Hepatocyte (in vitro differentiated cells): ENCODE measurements at regions not wholly inside any gene's neighbourhood (a gene's known extent, or its start where the extent isn't known, plus 50 kb on each side); places are given as distances from the start of the nearest gene placed in this dataset.

Experiments
- DNase-seq: peaks from one replicate; pipeline ENCODE4 v3.0.0-alpha.2; 2016; ENCODE audit warnings: low spot score
- H2AFZ ChIP-seq: fragments of 200-600 bp; sonication (generic); 2 replicates; pipeline ENCODE4 v1.6.0; 2016; ENCODE audit warnings: antibody characterized with exemption, mild to moderate bottlenecking
- H3K27ac ChIP-seq: fragments of 200-600 bp; sonication (generic); 2 replicates; pipeline ENCODE4 v1.5.1; 2016; ENCODE audit warnings: mild to moderate bottlenecking
- H3K27me3 ChIP-seq: fragments of 200-600 bp; sonication (generic); 2 replicates; pipeline ENCODE4 v1.6.1; 2016
- H3K36me3 ChIP-seq: fragments of 200-600 bp; sonication (generic); replicated peaks from 2 replicates; pipeline ENCODE4 v1.5.1; 2016; ENCODE audit warnings: low read depth; ENCODE audit not compliant: insufficient read depth
- H3K4me1 ChIP-seq: fragments of 200-600 bp; sonication (generic); 2 replicates; pipeline ENCODE4 v1.5.1; 2016; ENCODE audit warnings: mild to moderate bottlenecking, moderate library complexity; ENCODE audit not compliant: insufficient read depth
- H3K4me2 ChIP-seq: fragments of 200-600 bp; sonication (generic); 2 replicates; pipeline ENCODE4 v1.6.0; 2016
- H3K4me3 ChIP-seq: fragments of 200-600 bp; sonication (generic); 2 replicates; pipeline ENCODE4 v1.5.1; 2016; ENCODE audit warnings: mild to moderate bottlenecking
- H3K79me2 ChIP-seq: fragments of 200-600 bp; sonication (generic); 2 replicates; pipeline ENCODE4 v1.6.0; 2017; ENCODE audit warnings: mild to moderate bottlenecking
- H3K9me2 ChIP-seq: fragments of 200-600 bp; sonication (generic); replicated peaks from 2 replicates; pipeline ENCODE4 v1.6.0; 2017; ENCODE audit warnings: mild to moderate bottlenecking; ENCODE audit not compliant: insufficient read depth
- H3K9me3 ChIP-seq: fragments of 200-600 bp; sonication (generic); 2 replicates; pipeline ENCODE4 v1.5.1; 2016; ENCODE audit warnings: low read depth, mild to moderate bottlenecking
- H4K20me1 ChIP-seq: fragments of 200-600 bp; sonication (generic); 2 replicates; pipeline ENCODE4 v1.6.0; 2016; ENCODE audit warnings: mild to moderate bottlenecking; ENCODE audit not compliant: insufficient read depth, poor library complexity, severe bottlenecking
- CTCF ChIP-seq: fragments of 200-600 bp; sonication (generic); IDR thresholded peaks from 2 replicates; pipeline ENCODE4 v1.5.1; 2016; ENCODE audit warnings: antibody characterized with exemption, mild to moderate bottlenecking; ENCODE audit not compliant: poor library complexity
- EZH2 ChIP-seq: fragments of 200-600 bp; sonication (generic); IDR thresholded peaks from 2 replicates; pipeline ENCODE4 v1.6.1; 2016; ENCODE audit warnings: antibody characterized with exemption, mild to moderate bottlenecking, borderline replicate concordance
- EZH2phosphoT487 ChIP-seq: fragments of 200-600 bp; sonication (generic); IDR thresholded peaks from one replicate; pipeline ENCODE4 v1.6.1; 2018; ENCODE audit warnings: antibody characterized with exemption, mild to moderate bottlenecking, low read depth, moderate library complexity; ENCODE audit not compliant: unreplicated experiment, severe bottlenecking
- WGBS: methylation state at CpG from one replicate; pipeline ENCODE4 v1.1.6; 2016; ENCODE audit warnings: low lambda C conversion rate; ENCODE audit errors: missing lambda C conversion rate; 5-methylcytosine and 5-hydroxymethylcytosine counted together

GRCh38 chr11:116281173-116282160 lies 491.3 kb downstream of the BUD13 start:
- Histone ChIP-seq H3K4me1 (no peaks in the 10 kb centered on the region), H3K27me3 (no peaks in the 10 kb centered on the region), H3K27ac (no peak overlapping the region), H3K4me3 (no peak overlapping the region), H3K9me3 (no peaks in the 10 kb centered on the region), H3K36me3 (no peaks in the 10 kb centered on the region), H3K9me2 (no peaks in the 10 kb centered on the region), H2AFZ (no peak overlapping the region), H4K20me1 (no peaks in the 10 kb centered on the region), H3K4me2 (no peak overlapping the region), H3K79me2 (no peaks in the 10 kb centered on the region)
- WGBS, result 92% methylated on average over 13 of the region's 13 CpGs
- no peak for DNase-seq
- TF ChIP-seq CTCF, result peak; percentile 10
- TF ChIP-seq EZH2, result no peak

DNA sequence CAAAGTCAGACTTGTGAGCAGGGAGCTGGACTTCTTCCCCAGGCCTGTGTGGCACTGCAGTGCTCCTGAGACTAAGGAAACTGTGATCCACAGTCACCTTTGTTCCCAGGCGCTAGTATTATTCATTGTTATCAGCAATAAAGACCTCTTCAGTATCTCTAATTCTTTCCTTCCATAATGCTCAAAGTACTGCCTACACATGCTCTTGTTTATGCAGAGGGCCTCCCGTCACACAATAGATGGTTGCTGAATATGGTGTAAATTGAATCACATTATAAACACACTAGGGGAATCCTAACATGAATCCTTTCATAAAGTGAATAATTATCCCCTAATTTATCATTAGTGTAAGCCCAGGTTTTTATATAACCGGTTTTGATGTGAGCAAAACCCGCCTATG lies 493.3 kb downstream of the BUD13 start:
- DNase-seq, result no peak
- no peaks in the 10 kb centered on the region for H3K9me2 ChIP-seq
- no peak overlapping the region for H3K27ac ChIP-seq
- H3K36me3 ChIP-seq, result no peaks in the 10 kb centered on the region
- no peaks in the 10 kb centered on the region for H3K27me3 ChIP-seq
- no peak overlapping the region for H3K4me3 ChIP-seq
- no peak overlapping the region for H3K4me2 ChIP-seq
- H3K9me3 ChIP-seq, result no peaks in the 10 kb centered on the region
- no peaks in the 10 kb centered on the region for H3K79me2 ChIP-seq
- no peaks in the 10 kb centered on the region for H4K20me1 ChIP-seq
- no peaks in the 10 kb centered on the region for H3K4me1 ChIP-seq
- 81% methylated on average over 4 of the region's 4 CpGs for WGBS
- no peak for TF ChIP-seq EZH2phosphoT487
- no peak for TF ChIP-seq CTCF
- TF ChIP-seq EZH2, result no peak
- no peak overlapping the region for H2AFZ ChIP-seq

DNA sequence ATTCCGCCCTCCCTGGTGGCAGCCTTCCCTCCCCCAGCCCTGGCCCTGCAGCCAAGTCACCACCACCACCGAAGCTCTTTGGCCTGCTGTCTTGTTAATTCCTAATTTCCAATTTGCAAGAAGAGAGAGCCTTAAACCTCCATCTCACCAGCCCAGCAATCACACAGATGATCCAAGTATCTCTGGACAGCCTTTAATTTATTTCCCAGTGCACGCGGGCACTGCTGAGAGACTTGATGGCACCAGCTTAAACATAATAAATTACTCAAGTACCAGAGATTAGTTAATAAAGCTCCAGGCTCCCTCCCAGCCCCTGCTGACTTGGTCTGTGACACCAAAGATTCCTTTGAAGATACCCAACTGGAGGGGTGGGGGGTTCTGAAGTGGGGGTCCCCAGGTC lies 494.7 kb downstream of the BUD13 start:
- 75% methylated on average over 4 of the region's 4 CpGs for WGBS

More for the DNA sequence above, 494.7 kb downstream of the BUD13 start:
- Histone ChIP-seq H3K27me3 (no peaks in the 10 kb centered on the region), H3K9me2 (no peaks in the 10 kb centered on the region), H3K4me2 (no peak overlapping the region), H3K27ac (no peak overlapping the region), H3K4me3 (no peak overlapping the region), H3K4me1 (no peaks in the 10 kb centered on the region), H2AFZ (no peak overlapping the region), H3K79me2 (no peaks in the 10 kb centered on the region), H3K9me3 (no peaks in the 10 kb centered on the region), H3K36me3 (no peaks in the 10 kb centered on the region), H4K20me1 (no peaks in the 10 kb centered on the region)
- no peak for TF ChIP-seq EZH2
- TF ChIP-seq CTCF, result no peak
- no peak for TF ChIP-seq EZH2phosphoT487
- DNase-seq, result no peak
